Trophoblast cell (in vitro differentiated cells and primary cell): ENCODE measurements at regions not wholly inside any gene's neighbourhood (a gene's known extent, or its start where the extent isn't known, plus 50 kb on each side); places are given as distances from the start of the nearest gene placed in this dataset.

Experiments used
- DNase-seq, 2 donors: peaks; one replicate each; pipeline ENCODE4 v3.0.0-alpha.2; 2016
- H2AFZ ChIP-seq: 2 replicates; pipeline ENCODE4 v1.6.1; 2013; ENCODE audit warnings: low read length, moderate library complexity, mild to moderate bottlenecking; ENCODE audit not compliant: insufficient read depth, poor library complexity
- H2AK5ac ChIP-seq: 2 replicates; pipeline ENCODE4 v1.6.1; 2013; ENCODE audit warnings: mild to moderate bottlenecking, low read length
- H2BK120ac ChIP-seq: 2 replicates; pipeline ENCODE4 v1.6.1; 2013; ENCODE audit warnings: low read length, mild to moderate bottlenecking, moderate library complexity; ENCODE audit not compliant: insufficient read depth, poor library complexity
- H2BK12ac ChIP-seq: 2 replicates; pipeline ENCODE4 v1.6.1; 2013; ENCODE audit warnings: mild to moderate bottlenecking, low read length, moderate library complexity
- H2BK5ac ChIP-seq: 2 replicates; pipeline ENCODE4 v1.6.1; 2013; ENCODE audit warnings: low read length, low read depth, moderate library complexity, mild to moderate bottlenecking; ENCODE audit not compliant: poor library complexity
- H3K14ac ChIP-seq: 2 replicates; pipeline ENCODE4 v1.6.1; 2013; ENCODE audit warnings: mild to moderate bottlenecking, low read length
- H3K18ac ChIP-seq: 2 replicates; pipeline ENCODE4 v1.6.1; 2013; ENCODE audit warnings: mild to moderate bottlenecking, low read length
- H3K23ac ChIP-seq: 2 replicates; pipeline ENCODE4 v1.6.1; 2013; ENCODE audit warnings: low read length
- H3K27ac ChIP-seq: 2 replicates; pipeline ENCODE4 v1.5.1; 2013; ENCODE audit warnings: low read depth, mild to moderate bottlenecking, inconsistent platforms, low read length, moderate library complexity
- H3K27me3 ChIP-seq: 2 replicates; pipeline ENCODE4 v1.6.1; 2013; ENCODE audit warnings: inconsistent platforms, mild to moderate bottlenecking, low read length, moderate library complexity; ENCODE audit not compliant: insufficient read depth
- H3K36me3 ChIP-seq, 2 experiments: 1 replicate in 1 of 2; 2 replicates in 1 of 2; pipeline ENCODE4 v1.6.1; 2013; ENCODE audit warnings: low read length in 2 of 2, mild to moderate bottlenecking in 2 of 2, moderate library complexity in 1 of 2; ENCODE audit not compliant: insufficient read depth in 2 of 2, control insufficient read depth in 1 of 2
- H3K4ac ChIP-seq: 2 replicates; pipeline ENCODE4 v1.6.1; 2013; ENCODE audit warnings: low read depth, mild to moderate bottlenecking, low read length, moderate library complexity
- H3K4me1 ChIP-seq, 2 experiments: 1 replicate in 1 of 2; 2 replicates in 1 of 2; pipeline ENCODE4 v1.6.1; 2013; ENCODE audit warnings: low read length in 2 of 2, mild to moderate bottlenecking in 2 of 2, moderate library complexity in 1 of 2; ENCODE audit not compliant: insufficient read depth in 2 of 2, control insufficient read depth in 1 of 2
- H3K4me2 ChIP-seq: 2 replicates; pipeline ENCODE4 v1.6.1; 2013; ENCODE audit warnings: inconsistent platforms, mild to moderate bottlenecking, low read length, moderate library complexity
- H3K4me3 ChIP-seq: 2 replicates; pipeline ENCODE4 v1.5.1; 2013; ENCODE audit warnings: mild to moderate bottlenecking, low read depth, low read length, inconsistent platforms
- H3K79me1 ChIP-seq: one replicate; pipeline ENCODE4 v1.6.1; 2013; ENCODE audit warnings: low read length
- H3K79me2 ChIP-seq: 2 replicates; pipeline ENCODE4 v1.6.1; 2013; ENCODE audit warnings: low read length, mild to moderate bottlenecking; ENCODE audit not compliant: control insufficient read depth, insufficient read depth, poor library complexity
- H3K9ac ChIP-seq: 2 replicates; pipeline ENCODE4 v1.6.1; 2013; ENCODE audit warnings: mild to moderate bottlenecking, low read length
- H3K9me3 ChIP-seq: 2 replicates; pipeline ENCODE4 v1.6.1; 2013; ENCODE audit warnings: low read depth, mild to moderate bottlenecking, control low read depth, inconsistent platforms, low read length; ENCODE audit not compliant: insufficient read depth
- H4K12ac ChIP-seq: 2 replicates; pipeline ENCODE4 v1.6.1; 2013; ENCODE audit warnings: low read depth, mild to moderate bottlenecking, low read length, moderate library complexity
- H4K8ac ChIP-seq: 2 replicates; pipeline ENCODE4 v1.6.1; 2013; ENCODE audit warnings: low read depth, mild to moderate bottlenecking, low read length, moderate library complexity
- H4K91ac ChIP-seq: one replicate; pipeline ENCODE4 v1.6.1; 2013; ENCODE audit warnings: low read depth, mild to moderate bottlenecking, low read length, moderate library complexity
- WGBS: extraction: QIAGEN DNeasy Blood & Tissue Kit; methylation state at CpG from one replicate; pipeline ENCODE4 v1.1.7; 2013; ENCODE audit warnings: missing lambda C conversion rate; ENCODE audit not compliant: insufficient read length, insufficient coverage; ENCODE audit errors: extremely low coverage; 5-methylcytosine and 5-hydroxymethylcytosine counted together

DNA sequence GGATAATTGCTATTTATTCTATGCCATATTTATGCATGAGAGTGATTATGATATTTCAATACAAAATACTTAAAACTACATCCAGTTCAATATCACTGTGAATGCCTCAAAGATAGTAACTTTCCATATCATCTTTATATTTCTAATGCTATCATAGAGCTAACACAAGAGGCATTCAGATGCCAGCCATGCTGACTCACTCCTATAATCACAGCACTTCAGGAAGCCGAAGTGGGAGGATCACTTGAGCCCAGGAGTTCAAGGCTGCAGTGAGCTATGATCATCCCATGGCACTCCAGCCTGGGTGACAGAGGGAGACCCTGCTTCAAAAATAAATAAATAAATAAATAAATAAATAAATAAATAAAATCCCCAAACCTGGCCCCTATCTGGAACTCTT, 498.7 kb downstream of the EPHA3 start:
- no CpG with 5 or more reads among the region's 1 CpG for WGBS
- H2AFZ ChIP-seq = no peak overlapping the region
- H3K14ac ChIP-seq = no peak overlapping the region
- H3K27me3 ChIP-seq = no peaks in the 10 kb centered on the region
- no peak overlapping the region for H3K4ac ChIP-seq
- H3K36me3 ChIP-seq = no peaks in the 10 kb centered on the region
- no peak overlapping the region for H4K12ac ChIP-seq
- no peaks in the 10 kb centered on the region for H3K4me1 ChIP-seq
- H3K79me1 ChIP-seq = no peaks in the 10 kb centered on the region
- no peak overlapping the region for H3K9ac ChIP-seq
- no peak overlapping the region for H2BK12ac ChIP-seq
- no peak overlapping the region for H3K23ac ChIP-seq
- H3K27ac ChIP-seq = no peak overlapping the region
- DNase-seq = no peak
- H4K8ac ChIP-seq = no peak overlapping the region
- H3K9me3 ChIP-seq = no peaks in the 10 kb centered on the region
- H2BK5ac ChIP-seq = no peak overlapping the region
- no peak overlapping the region for H2BK120ac ChIP-seq
- no peak overlapping the region for H2AK5ac ChIP-seq
- H3K4me2 ChIP-seq = no peak overlapping the region
- H3K4me3 ChIP-seq = no peak overlapping the region
- no peaks in the 10 kb centered on the region for H3K79me2 ChIP-seq
- H4K91ac ChIP-seq = no peak overlapping the region
- H3K18ac ChIP-seq = no peak overlapping the region

DNA sequence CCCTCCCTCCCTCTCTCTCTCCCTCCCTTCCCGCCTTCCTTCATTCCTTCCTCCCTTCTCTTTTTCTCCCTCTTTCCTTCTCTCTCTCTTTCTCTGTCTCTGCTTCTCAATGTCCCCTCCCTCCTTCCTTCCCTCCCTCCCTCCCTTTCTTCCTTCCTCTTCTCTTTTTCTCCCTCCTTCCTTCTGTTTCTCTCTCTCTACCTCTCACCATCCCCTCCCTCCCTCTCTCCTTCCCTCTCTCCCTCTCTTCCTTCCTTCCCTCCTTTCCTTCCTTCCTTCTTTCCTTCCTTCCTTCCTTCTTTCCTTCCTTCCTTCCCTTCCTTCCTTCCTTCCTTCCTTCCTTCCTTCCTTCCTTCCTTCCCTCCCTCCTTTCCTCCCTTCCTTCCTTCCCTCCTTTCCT, 504.6 kb downstream of the EPHA3 start:
- Histone ChIP-seq H3K23ac (no peak overlapping the region), H2AFZ (no peak overlapping the region), H3K9ac (no peak overlapping the region), H2BK120ac (no peak overlapping the region), H3K36me3 (no peaks in the 10 kb centered on the region), H3K4me3 (no peak overlapping the region), H3K14ac (no peak overlapping the region), H3K4ac (no peak overlapping the region), H3K27ac (no peak overlapping the region), H3K79me1 (no peaks in the 10 kb centered on the region), H3K27me3 (no peaks in the 10 kb centered on the region), H2BK12ac (no peak overlapping the region), H4K8ac (no peak overlapping the region), H3K4me2 (no peak overlapping the region), H4K91ac (no peak overlapping the region), H3K9me3 (no peaks in the 10 kb centered on the region), H4K12ac (no peak overlapping the region), H3K79me2 (no peaks in the 10 kb centered on the region), H3K4me1 (no peaks in the 10 kb centered on the region), H2AK5ac (no peak overlapping the region), H2BK5ac (no peak overlapping the region), H3K18ac (no peak overlapping the region)
- WGBS = no CpG with 5 or more reads among the region's 1 CpG
- DNase-seq = no peak

DNA sequence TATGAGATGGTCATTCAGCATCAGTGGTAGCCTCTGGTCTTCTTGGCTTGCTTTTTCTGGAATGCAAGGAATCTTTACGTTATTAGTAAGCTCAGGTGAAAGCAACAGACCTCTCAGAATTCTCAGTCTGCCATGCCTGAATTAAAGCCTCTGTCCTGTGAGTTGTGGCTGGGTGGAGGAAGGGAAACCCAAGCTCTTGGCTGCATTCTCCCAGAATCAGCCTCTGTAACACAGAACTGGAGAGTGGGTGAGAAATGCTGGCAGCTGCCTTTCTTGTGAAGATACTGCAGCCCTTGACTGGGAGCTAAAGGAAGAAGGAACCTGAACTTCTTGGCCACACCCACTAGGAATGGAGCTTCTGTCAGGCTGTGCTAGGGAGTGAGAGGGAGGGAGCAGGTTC, 505.8 kb downstream of the EPHA3 start:
- Histone ChIP-seq H2BK120ac (no peak overlapping the region), H3K4me2 (no peak overlapping the region), H3K36me3 (no peaks in the 10 kb centered on the region), H2AK5ac (no peak overlapping the region), H3K4me3 (no peak overlapping the region), H3K14ac (no peak overlapping the region), H3K4me1 (peaks cover 0 to 4% of the 10 kb centered on the region in 2 experiments), H3K9ac (no peak overlapping the region), H3K9me3 (no peaks in the 10 kb centered on the region), H4K12ac (no peak overlapping the region), H4K91ac (no peak overlapping the region), H3K79me2 (no peaks in the 10 kb centered on the region), H2BK12ac (no peak overlapping the region), H3K23ac (no peak overlapping the region), H3K27ac (no peak overlapping the region), H2BK5ac (no peak overlapping the region), H3K4ac (no peak overlapping the region), H3K27me3 (no peaks in the 10 kb centered on the region), H3K18ac (no peak overlapping the region), H2AFZ (no peak overlapping the region), H3K79me1 (peaks cover 3% of the 10 kb centered on the region), H4K8ac (no peak overlapping the region)
- no peak for DNase-seq
- WGBS = no CpG with 5 or more reads among the region's 1 CpG

DNA sequence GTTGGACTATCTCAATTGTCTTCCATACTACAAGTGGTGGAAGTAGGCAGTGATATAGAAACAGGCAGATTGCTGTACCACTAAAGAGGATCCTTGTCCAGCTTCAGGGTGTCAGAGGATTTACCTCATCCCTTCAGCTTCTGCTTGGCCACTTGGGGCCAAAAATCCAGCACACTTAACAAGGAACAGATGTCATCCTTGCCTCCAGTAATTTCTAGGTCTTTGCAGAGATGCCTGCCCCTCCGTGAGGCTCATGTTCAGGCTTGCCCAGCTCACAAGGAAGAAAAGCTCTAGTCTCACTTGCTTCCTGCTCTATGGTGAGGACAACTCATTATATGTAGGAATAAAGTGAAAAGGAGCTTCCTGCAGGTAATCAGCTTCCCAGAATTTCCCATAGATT, 510.3 kb downstream of the EPHA3 start:
- Histone ChIP-seq H4K8ac (peak overlapping the region; percentile 47), H3K4me1 (peaks cover 0 to 4% of the 10 kb centered on the region in 2 experiments), H3K23ac (no peak overlapping the region), H2AK5ac (no peak overlapping the region), H3K18ac (peak overlapping the region; percentile 59), H2AFZ (peak overlapping the region; percentile 78), H4K91ac (no peak overlapping the region), H3K9ac (no peak overlapping the region), H3K4me2 (no peak overlapping the region), H2BK5ac (peak overlapping the region; percentile 68), H3K14ac (no peak overlapping the region), H3K36me3 (no peaks in the 10 kb centered on the region), H3K4ac (no peak overlapping the region), H3K79me2 (no peaks in the 10 kb centered on the region), H3K4me3 (no peak overlapping the region), H4K12ac (peak overlapping the region; percentile 70), H2BK120ac (peak overlapping the region; percentile 72), H2BK12ac (peak overlapping the region; percentile 87), H3K27me3 (no peaks in the 10 kb centered on the region), H3K27ac (no peak overlapping the region), H3K9me3 (no peaks in the 10 kb centered on the region), H3K79me1 (peaks cover 3% of the 10 kb centered on the region)
- DNase-seq = no peak
- WGBS = no CpG with 5 or more reads among the region's 1 CpG
